Stimulated activated naive CD8-positive, alpha-beta T cell treated with anti-CD3 and anti-CD28 coated beads, Interleukin-15, Interleukin-2, amounts not matched to agents 100 U/mL and 50 U/mL, for 24 hours (primary cell): ENCODE measurements at regions not wholly inside any gene's neighbourhood (a gene's known extent, or its start where the extent isn't known, plus 50 kb on each side); places are given as distances from the start of the nearest gene placed in this dataset.
"Not testable (repeated sequence)": the region's sequence is repeated elsewhere in the genome, so short reads cannot be mapped to it uniquely, and the experiment has no call there.

Experiments
- ATAC-seq: fragments of 150-1000 bp; cut with Tn5 transposase; one replicate; pipeline ENCODE4 v1.10.0; 2021
- DNase-seq: peaks from one replicate; pipeline ENCODE4 v3.0.0; 2021

GRCh38 chr16:65268331-65268730, 146.5 kb upstream of the CDH11 start:
- ATAC-seq: no peak
- no peak for DNase-seq

GRCh38 chr16:65263896-65264295, 142.0 kb upstream of the CDH11 start:
- DNase-seq (no peak), ATAC-seq (no peak)

- no peak for ATAC-seq
- no peak for DNase-seq
Observed at GRCh38 chr16:65260746-65261145, 138.9 kb upstream of the CDH11 start.

GRCh38 chr16:65254144-65254543, 132.3 kb upstream of the CDH11 start:
- ATAC-seq (no peak), DNase-seq (no peak)

- no peak for ATAC-seq
- no peak for DNase-seq
Observed at GRCh38 chr16:65249768-65250167, 127.9 kb upstream of the CDH11 start.

GRCh38 chr16:65244787-65245186, 122.9 kb upstream of the CDH11 start:
- ATAC-seq (no peak), DNase-seq (no peak)

- no peak for DNase-seq
- no peak for ATAC-seq
Observed at GRCh38 chr16:65235339-65236177, 113.7 kb upstream of the CDH11 start.

GRCh38 chr16:65234721-65235320, 113.0 kb upstream of the CDH11 start:
- not testable (repeated sequence) for DNase-seq, ATAC-seq

- no peak for ATAC-seq
Observed at GRCh38 chr16:65229191-65229662, 107.4 kb upstream of the CDH11 start.

GRCh38 chr16:65227150-65227835, 105.4 kb upstream of the CDH11 start:
- ATAC-seq (no peak), DNase-seq (no peak)

More at GRCh38 chr16:65229191-65229662, 107.4 kb upstream of the CDH11 start:
- no peak for DNase-seq

GRCh38 chr16:65226077-65226476, 104.2 kb upstream of the CDH11 start:
- ATAC-seq (no peak), DNase-seq (no peak)

- DNase-seq: no peak
- ATAC-seq: no peak
Observed at GRCh38 chr16:65225488-65225887, 103.6 kb upstream of the CDH11 start.

GRCh38 chr16:65224994-65225393, 103.1 kb upstream of the CDH11 start:
- DNase-seq: no peak
- no peak for ATAC-seq

GRCh38 chr16:65224471-65224870, 102.6 kb upstream of the CDH11 start:
- ATAC-seq (no peak), DNase-seq (no peak)

GRCh38 chr16:65223335-65223734, 101.5 kb upstream of the CDH11 start:
- DNase-seq (no peak), ATAC-seq (no peak)

GRCh38 chr16:65222536-65222935, 100.7 kb upstream of the CDH11 start:
- ATAC-seq: no peak
- DNase-seq: no peak

- no peak for DNase-seq
- no peak for ATAC-seq
Observed at GRCh38 chr16:65222049-65222448, 100.2 kb upstream of the CDH11 start.

- DNase-seq: no peak
- ATAC-seq: no peak
Observed at GRCh38 chr16:65219786-65220185, 97.9 kb upstream of the CDH11 start.

- no peak for ATAC-seq
- DNase-seq: no peak
Observed at GRCh38 chr16:65218348-65218747, 96.5 kb upstream of the CDH11 start.

GRCh38 chr16:65213866-65214595, 92.2 kb upstream of the CDH11 start:
- DNase-seq: no peak
- ATAC-seq: no peak

- ATAC-seq (no peak), DNase-seq (no peak)
Observed at GRCh38 chr16:65212791-65213190, 90.9 kb upstream of the CDH11 start.

GRCh38 chr16:65212240-65212639, 90.4 kb upstream of the CDH11 start:
- DNase-seq: no peak
- no peak for ATAC-seq
